Neural progenitor cell (in vitro differentiated cells): ENCODE measurements at regions not wholly inside any gene's neighbourhood (a gene's known extent, or its start where the extent isn't known, plus 50 kb on each side); places are given as distances from the start of the nearest gene placed in this dataset.

ENCODE experiments used
- DNase-seq: peaks from one replicate; pipeline ENCODE4 v3.0.0-alpha.2; 2016; ENCODE audit warnings: low spot score
- H2AFZ ChIP-seq: fragments of 200-600 bp; sonication (generic); replicated peaks from 2 replicates; pipeline ENCODE4 v1.6.1; 2016; ENCODE audit warnings: antibody characterized with exemption
- H3F3A ChIP-seq: fragments of 200-600 bp; sonication (generic); 2 replicates; pipeline ENCODE4 v1.6.1; 2016; ENCODE audit warnings: antibody characterized with exemption, low read depth
- H3K27ac ChIP-seq: fragments of 200-600 bp; sonication (generic); 2 replicates; pipeline ENCODE4 v1.5.1; 2016; ENCODE audit warnings: mild to moderate bottlenecking
- H3K27me3 ChIP-seq: fragments of 200-600 bp; sonication (generic); 2 replicates; pipeline ENCODE4 v1.6.1; 2016; ENCODE audit warnings: mild to moderate bottlenecking, moderate library complexity
- H3K36me3 ChIP-seq: fragments of 200-600 bp; sonication (generic); 2 replicates; pipeline ENCODE4 v1.5.1; 2016
- H3K4me1 ChIP-seq: fragments of 200-600 bp; sonication (generic); 2 replicates; pipeline ENCODE4 v1.6.1; 2016; ENCODE audit warnings: mixed run types
- H3K4me2 ChIP-seq: fragments of 200-600 bp; sonication (generic); 2 replicates; pipeline ENCODE4 v1.6.1; 2016
- H3K4me3 ChIP-seq: fragments of 200-600 bp; sonication (generic); 2 replicates; pipeline ENCODE4 v1.5.1; 2016
- H3K79me2 ChIP-seq: fragments of 200-600 bp; sonication (generic); 2 replicates; pipeline ENCODE4 v1.6.1; 2016; ENCODE audit warnings: low read depth
- H3K9ac ChIP-seq: fragments of 200-600 bp; sonication (generic); 2 replicates; pipeline ENCODE4 v1.6.1; 2016
- H3K9me3 ChIP-seq: fragments of 200-600 bp; sonication (generic); 2 replicates; pipeline ENCODE4 v1.5.1; 2016; ENCODE audit warnings: low read depth
- H4K20me1 ChIP-seq: fragments of 200-600 bp; sonication (generic); 2 replicates; pipeline ENCODE4 v1.6.1; 2016; ENCODE audit warnings: low read depth
- H3K27ac Mint-ChIP-seq: 3 replicates; pipeline ENCODE4 v1.8.0; 2021; ENCODE audit warnings: mixed read lengths
- H3K27me3 Mint-ChIP-seq: 2 replicates; pipeline ENCODE4 v1.8.0; 2022; ENCODE audit warnings: low read depth, mild to moderate bottlenecking, inconsistent platforms, moderate library complexity, mixed read lengths; ENCODE audit not compliant: insufficient read depth
- H3K36me3 Mint-ChIP-seq: 3 replicates; pipeline ENCODE4 v1.8.0; 2021; ENCODE audit warnings: mixed read lengths
- H3K4me1 Mint-ChIP-seq: 3 replicates; pipeline ENCODE4 v1.8.0; 2021; ENCODE audit warnings: mixed read lengths
- H3K4me3 Mint-ChIP-seq: 3 replicates; pipeline ENCODE4 v1.8.0; 2021; ENCODE audit warnings: mild to moderate bottlenecking, moderate library complexity, mixed read lengths
- H3K9me3 Mint-ChIP-seq: 3 replicates; pipeline ENCODE4 v1.8.0; 2020; ENCODE audit warnings: mixed read lengths
- CTCF ChIP-seq: fragments of 200-600 bp; sonication (generic); IDR thresholded peaks from 2 replicates; pipeline ENCODE4 v1.5.1; 2017; ENCODE audit warnings: antibody characterized with exemption, mild to moderate bottlenecking
- EZH2 ChIP-seq: fragments of 200-600 bp; sonication (generic); IDR thresholded peaks from 2 replicates; pipeline ENCODE4 v1.6.1; 2017; ENCODE audit warnings: antibody characterized with exemption, mild to moderate bottlenecking, moderate library complexity
- EZH2phosphoT487 ChIP-seq: fragments of 200-600 bp; sonication (generic); IDR thresholded peaks from 2 replicates; pipeline ENCODE4 v1.6.1; 2017; ENCODE audit warnings: antibody characterized with exemption

GRCh38 chr17:45703806-45704205 lies 80.3 kb upstream of the CRHR1 start:
- no peak overlapping the region for H3K27ac Mint-ChIP-seq
- Histone ChIP-seq H3K27ac (no peak overlapping the region), H3K4me2 (no peak overlapping the region), H3F3A (no peaks in the 10 kb centered on the region), H3K9me3 (no peaks in the 10 kb centered on the region), H3K4me1 (peaks cover 4% of the 10 kb centered on the region), H4K20me1 (peaks cover 20% of the 10 kb centered on the region), H3K9ac (no peak overlapping the region), H3K79me2 (no peaks in the 10 kb centered on the region), H3K27me3 (no peaks in the 10 kb centered on the region), H3K36me3 (no peaks in the 10 kb centered on the region), H2AFZ (no peak overlapping the region), H3K4me3 (no peak overlapping the region)
- TF ChIP-seq EZH2 (no peak), EZH2phosphoT487 (no peak), CTCF (no peak)
- no peaks in the 10 kb centered on the region for H3K9me3 Mint-ChIP-seq
- no peak for DNase-seq
- no peaks in the 10 kb centered on the region for H3K4me1 Mint-ChIP-seq
- no peak overlapping the region for H3K4me3 Mint-ChIP-seq
- no peaks in the 10 kb centered on the region for H3K36me3 Mint-ChIP-seq
- peaks cover 17% of the 10 kb centered on the region for H3K27me3 Mint-ChIP-seq

- Mint-ChIP-seq H3K4me1 (no peaks in the 10 kb centered on the region), H3K27me3 (peaks cover 17% of the 10 kb centered on the region), H3K27ac (no peak overlapping the region)
Measured at GRCh38 chr17:45704251-45704650, 79.9 kb upstream of the CRHR1 start.

GRCh38 chr17:45705123-45706009 lies 78.8 kb upstream of the CRHR1 start:
- no peaks in the 10 kb centered on the region for H3K9me3 Mint-ChIP-seq
- H3K4me1 ChIP-seq, result peaks cover 3% of the 10 kb centered on the region
- no peaks in the 10 kb centered on the region for H3K4me1 Mint-ChIP-seq
- H3K27ac ChIP-seq, result no peak overlapping the region
- H3K36me3 ChIP-seq, result no peaks in the 10 kb centered on the region
- H3K9ac ChIP-seq, result no peak overlapping the region
- no peaks in the 10 kb centered on the region for H3K27me3 ChIP-seq
- H3K9me3 ChIP-seq, result no peaks in the 10 kb centered on the region
- no peak overlapping the region for H3K4me2 ChIP-seq
- H3K27me3 Mint-ChIP-seq, result peaks cover 15% of the 10 kb centered on the region
- TF ChIP-seq CTCF (no peak), EZH2phosphoT487 (no peak), EZH2 (no peak)
- no peaks in the 10 kb centered on the region for H3K36me3 Mint-ChIP-seq
- H4K20me1 ChIP-seq, result peaks cover 16% of the 10 kb centered on the region
- no peak overlapping the region for H3K27ac Mint-ChIP-seq
- no peaks in the 10 kb centered on the region for H3F3A ChIP-seq
- no peaks in the 10 kb centered on the region for H3K79me2 ChIP-seq
- no peak overlapping the region for H3K4me3 Mint-ChIP-seq
- no peak overlapping the region for H2AFZ ChIP-seq
- DNase-seq, result no peak
- no peak overlapping the region for H3K4me3 ChIP-seq

More at GRCh38 chr17:45704251-45704650, 79.9 kb upstream of the CRHR1 start:
- Mint-ChIP-seq H3K36me3 (no peaks in the 10 kb centered on the region), H3K4me3 (no peak overlapping the region), H3K9me3 (no peaks in the 10 kb centered on the region)
- H3K4me2 ChIP-seq, result no peak overlapping the region
- DNase-seq, result no peak
- no peaks in the 10 kb centered on the region for H3F3A ChIP-seq
- H3K4me1 ChIP-seq, result peaks cover 4% of the 10 kb centered on the region
- H3K27me3 ChIP-seq, result no peaks in the 10 kb centered on the region
- no peak overlapping the region for H3K9ac ChIP-seq
- no peak overlapping the region for H2AFZ ChIP-seq
- no peak for TF ChIP-seq EZH2
- no peak for TF ChIP-seq CTCF
- H4K20me1 ChIP-seq, result peaks cover 20% of the 10 kb centered on the region
- no peak overlapping the region for H3K4me3 ChIP-seq
- H3K79me2 ChIP-seq, result no peaks in the 10 kb centered on the region
- H3K9me3 ChIP-seq, result no peaks in the 10 kb centered on the region
- H3K27ac ChIP-seq, result no peak overlapping the region
- no peaks in the 10 kb centered on the region for H3K36me3 ChIP-seq
